PC-9 (cell line): ENCODE measurements at regions not wholly inside any gene's neighbourhood (a gene's known extent, or its start where the extent isn't known, plus 50 kb on each side); places are given as distances from the start of the nearest gene placed in this dataset.

Source experiments
- BruUV-seq: library from RNA; stranded (reverse); fragments of 400-500 nt; replicated peaks from 2 replicates; lab custom pipeline; 2021; lab: Mats Ljungman, UMichigan
- CTCF ChIA-PET: fragments of 300-600 bp; sonication (Branson Sonifier 250); formaldehyde crosslinking; loops from one replicate; lab custom pipeline; 2022; ENCODE audit warnings: antibody characterized with exemption; lab: Charles Lee
- POLR2A ChIA-PET: fragments of 300-600 bp; sonication (Branson Sonifier 250); formaldehyde crosslinking; loops from one replicate; lab custom pipeline; 2022; ENCODE audit warnings: antibody characterized with exemption; ENCODE audit not compliant: unreplicated experiment; lab: Charles Lee
- DNase-seq, 2 experiments: peaks; one replicate each; pipeline versions ENCODE4 v3.0.0 to v3.0.0-alpha.2; 2015 to 2022; ENCODE audit warnings: mixed read lengths in 1 of 2
- H2AFZ ChIP-seq: fragments of 200-600 bp; sonication (generic); 2 replicates; pipeline ENCODE4 v1.8.1; 2017; ENCODE audit warnings: antibody characterized with exemption
- H3F3A ChIP-seq: fragments of 200-600 bp; sonication (generic); 2 replicates; pipeline ENCODE4 v1.8.1; 2017; ENCODE audit warnings: antibody characterized with exemption, mild to moderate bottlenecking, low read depth; ENCODE audit not compliant: insufficient read depth
- H3K27ac ChIP-seq: fragments of 200-600 bp; sonication (generic); 2 replicates; pipeline ENCODE4 v1.6.1; 2016; ENCODE audit warnings: mixed run types
- H3K27me3 ChIP-seq: fragments of 200-600 bp; sonication (generic); 2 replicates; pipeline ENCODE4 v1.6.1; 2016; ENCODE audit warnings: low read depth, mixed run types; ENCODE audit not compliant: insufficient read depth
- H3K36me3 ChIP-seq: fragments of 200-600 bp; sonication (generic); 2 replicates; pipeline ENCODE4 v1.6.1; 2016; ENCODE audit warnings: low read depth, mixed run types
- H3K4me1 ChIP-seq: fragments of 200-600 bp; sonication (generic); replicated peaks from 2 replicates; pipeline ENCODE4 v1.6.1; 2016; ENCODE audit warnings: mixed run types; ENCODE audit not compliant: insufficient read depth
- H3K4me2 ChIP-seq: fragments of 200-600 bp; sonication (generic); 2 replicates; pipeline ENCODE4 v1.6.1; 2017; ENCODE audit warnings: mixed run types
- H3K4me3 ChIP-seq: fragments of 200-600 bp; sonication (generic); 2 replicates; pipeline ENCODE4 v1.6.1; 2016; ENCODE audit warnings: mixed run types
- H3K79me2 ChIP-seq: fragments of 200-600 bp; sonication (generic); 2 replicates; pipeline ENCODE4 v1.6.1; 2017; ENCODE audit warnings: low read depth, mixed run types
- H3K9me2 ChIP-seq: fragments of 200-600 bp; sonication (generic); 2 replicates; pipeline ENCODE4 v1.8.1; 2017; ENCODE audit warnings: mild to moderate bottlenecking; ENCODE audit not compliant: insufficient read depth
- H3K9me3 ChIP-seq: fragments of 200-600 bp; sonication (generic); 2 replicates; pipeline ENCODE4 v1.8.1; 2016; ENCODE audit warnings: low read depth; ENCODE audit not compliant: insufficient read depth
- H4K20me1 ChIP-seq: fragments of 200-600 bp; sonication (generic); 2 replicates; pipeline ENCODE4 v1.8.1; 2017; ENCODE audit not compliant: insufficient read depth
- EZH2 ChIP-seq: fragments of 200-600 bp; sonication (generic); IDR thresholded peaks from 2 replicates; pipeline ENCODE4 v1.8.0; 2017; ENCODE audit warnings: antibody characterized with exemption, low read depth
- intact Hi-C: fragments of 100-400 bp; cut with micrococcal nuclease; formaldehyde crosslinking; loops from one replicate; pipeline ENCODE4 v1.10.0; 2022; ENCODE audit not compliant: unreplicated experiment
- TF ChIP-seq, protein P1 (sequence below): fragments of 200-600 bp; sonication (generic); conservative IDR thresholded peaks from 2 replicates; pipeline ENCODE4 v1.6.1; 2017; ENCODE audit warnings: mixed run types, antibody characterized with exemption, mild to moderate bottlenecking, moderate library complexity

DNA sequence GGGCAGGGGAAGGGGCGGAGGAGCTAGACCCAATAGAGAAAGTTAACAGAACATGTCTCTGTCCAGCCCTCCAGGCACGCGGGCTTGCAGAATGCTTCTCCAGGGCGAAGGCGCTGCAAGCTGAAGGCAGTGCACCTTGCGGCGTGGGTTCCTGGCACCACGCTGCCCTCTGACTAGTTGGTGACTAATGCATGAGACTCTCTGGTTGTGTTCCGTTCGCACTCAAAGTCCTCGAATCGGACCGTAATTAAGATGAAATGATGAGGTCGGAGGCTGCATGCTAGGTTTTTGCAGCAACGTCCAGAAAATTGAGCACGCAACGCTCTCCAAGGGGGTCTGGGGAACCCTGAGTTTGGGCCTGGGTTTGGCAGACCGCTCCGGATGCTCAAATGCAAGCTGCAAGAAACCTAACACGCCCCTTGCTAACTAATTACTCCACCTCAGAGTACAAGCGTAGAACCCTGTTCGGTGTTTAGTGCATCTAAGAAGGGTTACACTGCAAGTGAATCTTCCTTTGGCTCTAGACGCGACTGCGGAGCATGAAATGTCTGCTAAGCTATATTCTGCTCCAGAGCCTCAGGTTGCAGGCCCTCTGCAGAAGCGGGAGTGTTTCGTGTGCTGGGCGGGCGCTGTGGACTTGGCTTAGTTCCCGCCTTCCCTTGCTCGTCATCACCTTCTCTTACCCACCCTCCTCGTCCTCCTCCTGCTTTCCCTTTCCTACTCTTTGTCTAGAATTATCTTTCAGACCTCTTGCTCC, 57.1 kb upstream of the NKAP start:
- Histone ChIP-seq H3K9me2 (no peaks in the 10 kb centered on the region), H4K20me1 (no peaks in the 10 kb centered on the region), H3K4me2 (no peak overlapping the region), H3K27me3 (peaks cover 30% of the 10 kb centered on the region), H3K4me3 (no peak overlapping the region), H3K9me3 (no peaks in the 10 kb centered on the region), H3F3A (no peaks in the 10 kb centered on the region), H3K79me2 (no peaks in the 10 kb centered on the region), H3K36me3 (no peaks in the 10 kb centered on the region), H3K27ac (no peak overlapping the region), H2AFZ (no peak overlapping the region), H3K4me1 (no peaks in the 10 kb centered on the region)
- no TSS peak for BruUV-seq
- intact Hi-C loops: no loop called here
- POLR2A ChIA-PET: no interaction called here
- no peak for DNase-seq
- CTCF ChIA-PET: interaction anchor here (0.5 to 0.6 kb wide), 2 partner anchors 479 to 916 kb away, joined by 3 to 10 read pairs; no protein-coding TSS in a partner anchor
- TF ChIP-seq EZH2: no peak
- TF ChIP-seq, protein P1, sequence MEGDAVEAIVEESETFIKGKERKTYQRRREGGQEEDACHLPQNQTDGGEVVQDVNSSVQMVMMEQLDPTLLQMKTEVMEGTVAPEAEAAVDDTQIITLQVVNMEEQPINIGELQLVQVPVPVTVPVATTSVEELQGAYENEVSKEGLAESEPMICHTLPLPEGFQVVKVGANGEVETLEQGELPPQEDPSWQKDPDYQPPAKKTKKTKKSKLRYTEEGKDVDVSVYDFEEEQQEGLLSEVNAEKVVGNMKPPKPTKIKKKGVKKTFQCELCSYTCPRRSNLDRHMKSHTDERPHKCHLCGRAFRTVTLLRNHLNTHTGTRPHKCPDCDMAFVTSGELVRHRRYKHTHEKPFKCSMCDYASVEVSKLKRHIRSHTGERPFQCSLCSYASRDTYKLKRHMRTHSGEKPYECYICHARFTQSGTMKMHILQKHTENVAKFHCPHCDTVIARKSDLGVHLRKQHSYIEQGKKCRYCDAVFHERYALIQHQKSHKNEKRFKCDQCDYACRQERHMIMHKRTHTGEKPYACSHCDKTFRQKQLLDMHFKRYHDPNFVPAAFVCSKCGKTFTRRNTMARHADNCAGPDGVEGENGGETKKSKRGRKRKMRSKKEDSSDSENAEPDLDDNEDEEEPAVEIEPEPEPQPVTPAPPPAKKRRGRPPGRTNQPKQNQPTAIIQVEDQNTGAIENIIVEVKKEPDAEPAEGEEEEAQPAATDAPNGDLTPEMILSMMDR: no peak

DNA sequence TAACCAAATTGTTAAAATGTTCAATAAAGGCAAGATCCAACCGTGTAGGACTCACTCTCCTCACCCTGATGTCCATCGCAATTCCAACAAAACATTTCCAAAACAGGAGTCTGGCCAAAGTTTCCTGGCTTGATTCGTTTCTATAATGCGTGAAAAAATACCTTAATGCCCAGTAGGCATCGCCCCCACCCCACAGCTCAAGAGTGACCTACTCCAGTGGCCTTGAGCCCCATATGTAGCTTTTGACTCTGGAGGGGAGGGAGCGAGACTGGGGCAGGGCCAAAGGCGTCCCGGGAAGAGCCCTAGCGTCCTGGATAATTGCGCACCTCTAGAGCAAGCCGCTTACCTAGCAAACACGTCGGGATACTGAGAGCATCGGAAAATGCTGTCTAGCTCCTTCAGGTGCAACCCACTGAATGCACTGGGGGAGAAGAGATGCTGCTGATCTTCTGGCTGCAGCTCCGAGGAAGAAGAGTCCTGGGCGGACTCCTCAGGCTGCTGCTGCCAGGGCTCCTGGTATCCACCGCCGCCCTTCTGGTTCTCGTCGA, 55.6 kb upstream of the NKAP start:
- Histone ChIP-seq H3K27ac (no peak overlapping the region), H3K4me3 (no peak overlapping the region), H3K9me2 (no peaks in the 10 kb centered on the region), H3K9me3 (no peaks in the 10 kb centered on the region), H3K4me2 (no peak overlapping the region), H3F3A (no peaks in the 10 kb centered on the region), H3K4me1 (no peaks in the 10 kb centered on the region), H4K20me1 (no peaks in the 10 kb centered on the region), H3K79me2 (no peaks in the 10 kb centered on the region), H3K27me3 (peaks cover 39% of the 10 kb centered on the region), H2AFZ (no peak overlapping the region), H3K36me3 (no peaks in the 10 kb centered on the region)
- intact Hi-C loops: no loop called here
- ChIA-PET POLR2A (no interaction called here), CTCF (no interaction called here)
- BruUV-seq: no TSS peak
- DNase-seq: no peak
- TF ChIP-seq, protein P1: no peak

DNA sequence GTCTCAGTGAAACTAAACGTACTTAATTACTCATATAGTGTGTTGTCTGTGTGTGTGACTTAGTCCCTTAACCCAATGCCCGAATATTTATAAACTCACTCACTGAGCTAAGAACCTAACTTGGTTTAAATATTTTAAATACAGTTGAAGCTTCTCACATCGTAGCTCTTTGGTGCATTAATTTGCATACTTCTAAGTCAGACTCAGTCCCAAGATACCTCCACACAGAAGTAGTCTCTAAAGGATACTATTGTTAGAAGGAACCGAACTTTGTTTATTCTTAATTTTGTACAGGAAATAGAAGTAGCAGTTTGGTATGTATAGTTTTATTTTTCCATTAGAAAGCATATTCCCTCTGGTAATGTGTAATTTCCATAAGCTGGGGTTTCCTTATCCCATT, 54.0 kb upstream of the NKAP start:
- H3F3A ChIP-seq: no peaks in the 10 kb centered on the region
- no peaks in the 10 kb centered on the region for H3K36me3 ChIP-seq
- no TSS peak for BruUV-seq
- H3K79me2 ChIP-seq: no peaks in the 10 kb centered on the region
- intact Hi-C loops: no loop called here
- H3K27me3 ChIP-seq: peaks cover 41% of the 10 kb centered on the region
- H3K4me1 ChIP-seq: no peaks in the 10 kb centered on the region
- H3K9me3 ChIP-seq: no peaks in the 10 kb centered on the region
- no peak overlapping the region for H3K27ac ChIP-seq
- no peak for DNase-seq
- no peak overlapping the region for H2AFZ ChIP-seq
- no peaks in the 10 kb centered on the region for H3K9me2 ChIP-seq
- ChIA-PET POLR2A (no interaction called here), CTCF (no interaction called here)
- no peak overlapping the region for H3K4me3 ChIP-seq
- no peak overlapping the region for H3K4me2 ChIP-seq
- TF ChIP-seq, protein P1: no peak
- TF ChIP-seq EZH2: no peak
- H4K20me1 ChIP-seq: no peaks in the 10 kb centered on the region
